HG03280 (cell line): ENCODE measurements at regions not wholly inside any gene's neighbourhood (a gene's known extent, or its start where the extent isn't known, plus 50 kb on each side); places are given as distances from the start of the nearest gene placed in this dataset.
"Not testable (repeated sequence)": the region's sequence is repeated elsewhere in the genome, so short reads cannot be mapped to it uniquely, and the experiment has no call there.

Experiments
- ATAC-seq: cut with Tn5 transposase; IDR thresholded peaks from one replicate; pipeline ENCODE4 v1.9.1; 2021; ENCODE audit warnings: mild to moderate bottlenecking, moderate library complexity; ENCODE audit not compliant: unreplicated experiment

DNA sequence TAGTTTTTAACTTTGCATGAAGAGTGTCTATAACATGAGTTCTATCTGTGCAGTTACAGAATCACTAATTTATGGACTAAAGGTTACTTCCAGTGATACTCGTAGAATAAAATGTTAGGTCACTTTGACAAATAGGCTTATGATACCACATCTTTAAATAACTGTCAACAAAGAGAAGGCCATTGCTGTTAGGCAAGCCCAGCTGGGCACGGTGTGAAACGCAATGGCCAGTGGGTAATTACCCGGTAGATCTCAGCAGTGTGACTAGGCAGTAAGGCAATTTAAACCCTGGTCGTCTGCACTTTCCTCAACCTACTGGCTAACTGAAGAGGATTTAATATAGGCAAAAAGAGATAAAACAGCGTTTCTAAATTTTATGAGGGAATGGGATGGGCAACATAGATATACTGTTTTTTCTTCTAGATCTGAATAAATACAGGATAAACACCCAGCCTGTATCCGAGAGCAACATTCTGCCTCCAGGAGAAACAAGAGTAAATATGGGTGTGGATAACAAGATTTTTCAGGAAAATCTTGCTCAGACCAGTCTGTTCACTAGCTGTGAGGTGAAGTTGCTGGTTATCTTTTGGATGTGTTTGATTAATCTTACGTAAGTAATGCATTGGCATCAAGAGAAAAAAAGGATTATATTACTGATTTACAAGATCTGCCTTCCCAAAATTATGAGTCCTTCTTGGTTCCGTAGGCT is 631.3 kb downstream of the EFNB2 start:
- ATAC-seq = no peak

GRCh38 chr13:105902396-105902795 is 633.1 kb downstream of the EFNB2 start:
- no peak for ATAC-seq

DNA sequence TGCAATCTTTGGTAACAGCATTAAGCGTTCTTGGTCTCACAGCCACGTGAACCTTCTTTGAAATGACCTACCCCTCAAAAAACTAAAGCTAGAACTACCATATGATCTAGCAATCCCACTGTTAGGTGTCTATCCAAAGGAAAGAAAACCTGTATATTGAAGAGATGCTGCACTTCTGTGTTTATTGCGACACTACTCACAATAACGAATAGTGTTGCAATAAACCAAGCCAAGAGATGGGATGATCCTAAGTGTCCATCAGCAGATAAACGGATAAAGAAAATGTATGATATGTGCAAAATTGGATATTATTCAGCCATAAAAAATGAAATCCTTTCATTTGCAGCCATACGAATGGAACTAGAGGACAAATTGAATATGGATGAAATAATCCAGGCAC is 637.9 kb downstream of the EFNB2 start:
- no peak for ATAC-seq

DNA sequence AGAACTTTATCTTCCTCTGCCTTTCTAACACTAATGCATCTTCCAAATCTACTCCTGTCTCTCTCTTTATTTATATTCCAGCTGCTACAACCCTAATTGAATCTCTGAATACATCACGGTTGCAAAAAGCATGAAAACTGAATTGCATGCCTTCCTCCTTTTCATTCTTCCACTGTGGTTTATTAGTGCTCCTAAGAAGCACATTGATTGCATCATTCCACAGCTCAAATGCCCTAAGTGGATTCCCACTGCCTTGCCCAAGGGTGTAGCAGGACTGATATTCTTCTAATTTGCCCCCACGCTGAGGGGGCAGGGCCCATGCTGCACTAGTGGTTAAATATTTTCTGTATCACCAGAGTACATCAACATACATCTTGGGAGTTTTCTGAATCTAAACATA is 640.8 kb downstream of the EFNB2 start:
- ATAC-seq = no peak

DNA sequence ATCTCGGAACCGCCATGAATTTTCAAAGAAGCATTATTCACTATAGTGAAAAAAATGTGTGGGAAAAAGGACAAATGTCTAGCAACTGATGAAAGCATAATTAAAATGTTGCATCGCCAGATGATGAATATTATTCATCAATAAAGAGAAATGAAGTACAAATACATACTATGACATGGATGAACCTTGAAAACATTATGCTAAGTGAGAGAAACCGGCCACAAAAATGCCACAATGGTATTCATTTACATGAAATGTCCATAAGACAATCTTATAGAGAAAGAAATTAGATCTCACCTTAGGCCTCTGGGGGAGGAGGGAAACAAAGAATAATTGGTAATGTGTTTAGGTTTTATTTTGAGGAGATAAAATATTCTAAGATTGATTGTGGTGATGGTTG is 645.0 kb downstream of the EFNB2 start:
- ATAC-seq = no peak

DNA sequence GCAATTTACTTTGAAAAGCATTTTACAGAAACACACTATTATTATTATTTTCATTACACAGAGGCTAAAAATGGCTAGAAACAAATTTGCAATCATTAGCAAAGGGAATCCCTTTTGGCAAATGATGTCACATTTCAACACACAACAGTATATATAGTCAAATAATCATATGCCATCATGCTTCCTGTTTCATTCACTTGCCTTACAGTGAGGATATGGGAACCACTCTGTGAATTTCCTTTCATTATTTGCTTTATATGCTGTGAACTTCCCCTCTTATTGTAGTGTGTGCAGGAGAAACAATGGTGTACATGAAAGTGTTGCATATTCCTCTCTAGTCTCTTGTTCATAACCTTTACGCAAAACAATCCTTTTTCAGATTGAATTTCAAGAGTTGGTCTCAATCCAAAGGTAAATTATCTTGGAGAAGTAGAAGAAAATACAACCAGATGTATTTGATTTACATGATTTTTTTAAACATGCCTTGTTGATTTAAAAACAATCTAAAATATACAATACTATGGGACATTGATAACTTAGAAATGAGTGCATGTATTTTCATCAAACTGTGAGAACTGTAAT is 657.3 kb downstream of the EFNB2 start:
- no peak for ATAC-seq

- no peak for ATAC-seq
These were observed 660.6 kb downstream of the EFNB2 start for GRCh38 chr13:105874814-105875213.

GRCh38 chr13:105871768-105872167 is 663.7 kb downstream of the EFNB2 start:
- no peak for ATAC-seq

DNA sequence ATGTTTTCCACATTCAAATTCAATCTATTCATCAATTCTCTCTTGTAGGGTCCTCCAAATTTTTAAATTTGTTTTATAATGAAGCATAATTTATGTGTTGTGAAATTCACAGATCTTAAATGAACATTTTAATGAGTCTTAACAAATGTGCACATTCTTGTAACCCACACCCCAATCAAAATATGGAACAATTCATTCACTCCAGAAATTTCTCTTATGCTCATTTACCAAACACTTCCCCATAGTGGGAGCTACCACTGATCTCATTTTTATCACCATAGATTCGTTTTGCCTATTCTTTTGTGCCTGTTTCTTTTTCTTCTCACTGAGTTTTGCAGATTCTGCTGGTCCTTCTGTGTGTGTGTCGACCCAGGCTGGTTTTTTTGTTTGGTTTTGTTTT is 664.1 kb downstream of the EFNB2 start:
- ATAC-seq = no peak

- ATAC-seq = no peak
These were observed 672.1 kb downstream of the EFNB2 start for GRCh38 chr13:105863300-105863920.

- no peak for ATAC-seq
These were observed 687.0 kb downstream of the EFNB2 start for GRCh38 chr13:105848494-105848893.

GRCh38 chr13:105847527-105848291 is 687.8 kb downstream of the EFNB2 start:
- ATAC-seq = no peak

- no peak for ATAC-seq
These were observed 688.5 kb downstream of the EFNB2 start for GRCh38 chr13:105846923-105847322.

GRCh38 chr13:105841286-105841685 is 694.2 kb downstream of the EFNB2 start:
- ATAC-seq = no peak

GRCh38 chr13:105838231-105838630 is 697.2 kb downstream of the EFNB2 start:
- no peak for ATAC-seq

GRCh38 chr13:105837295-105837694 is 698.2 kb downstream of the EFNB2 start:
- not testable (repeated sequence) for ATAC-seq

DNA sequence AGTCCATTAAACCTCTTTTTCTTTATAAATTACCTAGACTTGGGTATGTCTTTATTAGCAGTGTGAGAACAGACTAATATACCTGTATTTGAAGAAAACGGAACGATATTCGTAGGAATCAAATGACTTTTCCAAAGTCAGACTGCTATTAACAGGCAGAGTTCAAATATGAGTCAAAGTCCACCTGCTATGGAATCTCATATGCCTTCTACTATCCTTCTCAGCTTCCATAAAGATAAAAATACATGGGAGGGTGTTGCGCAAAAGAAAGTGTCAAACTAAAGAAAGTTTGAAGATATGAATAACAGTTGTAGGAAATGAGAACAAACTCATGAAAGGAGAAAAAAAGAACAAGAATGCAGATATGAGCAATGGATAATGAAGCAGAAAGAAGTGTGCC is 704.6 kb downstream of the EFNB2 start:
- no peak for ATAC-seq

DNA sequence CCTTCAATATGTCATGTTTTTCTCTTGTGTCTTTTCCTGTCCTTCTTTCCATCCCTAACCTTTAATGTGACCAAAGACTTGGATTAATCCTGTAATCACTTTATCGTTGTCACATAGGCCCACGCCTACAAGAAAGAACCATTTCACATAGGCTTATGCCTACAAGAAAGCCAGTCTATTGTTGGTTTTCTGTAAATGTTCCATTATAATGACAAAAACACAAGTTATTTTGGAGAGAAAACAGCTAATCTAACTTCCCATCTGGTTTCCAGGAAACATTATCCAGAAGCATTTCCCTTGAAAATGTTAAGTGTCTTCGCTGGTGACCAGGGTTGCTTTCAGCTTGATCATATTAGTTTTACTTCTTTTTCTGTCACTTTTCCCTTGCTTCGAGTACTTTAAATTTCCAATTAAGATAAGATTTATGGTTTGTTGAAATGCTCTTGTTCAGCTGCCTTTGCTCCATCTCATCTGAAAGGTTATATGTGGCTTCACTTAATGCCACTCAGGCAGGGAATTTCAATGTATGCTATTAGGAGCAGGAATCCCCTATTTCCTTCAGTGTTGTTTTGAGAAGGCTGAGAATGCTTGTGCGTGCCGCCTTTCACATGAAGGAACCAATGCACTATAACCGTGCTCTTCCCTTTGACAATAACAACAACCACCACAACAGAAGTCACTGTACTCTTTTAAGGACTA is 708.2 kb downstream of the EFNB2 start:
- no peak for ATAC-seq

- ATAC-seq = no peak
These were observed 710.4 kb downstream of the EFNB2 start for GRCh38 chr13:105825071-105825470.

- no peak for ATAC-seq
These were observed 714.1 kb downstream of the EFNB2 start for GRCh38 chr13:105821337-105821736.

GRCh38 chr13:105820415-105820814 is 715.0 kb downstream of the EFNB2 start:
- no peak for ATAC-seq
